A172 (cell line): ENCODE measurements at regions not wholly inside any gene's neighbourhood (a gene's known extent, or its start where the extent isn't known, plus 50 kb on each side); places are given as distances from the start of the nearest gene placed in this dataset.

ENCODE experiments used
- DNase-seq: peaks from one replicate; pipeline ENCODE4 v3.0.0-alpha.2; 2015; ENCODE audit warnings: low spot score

DNA sequence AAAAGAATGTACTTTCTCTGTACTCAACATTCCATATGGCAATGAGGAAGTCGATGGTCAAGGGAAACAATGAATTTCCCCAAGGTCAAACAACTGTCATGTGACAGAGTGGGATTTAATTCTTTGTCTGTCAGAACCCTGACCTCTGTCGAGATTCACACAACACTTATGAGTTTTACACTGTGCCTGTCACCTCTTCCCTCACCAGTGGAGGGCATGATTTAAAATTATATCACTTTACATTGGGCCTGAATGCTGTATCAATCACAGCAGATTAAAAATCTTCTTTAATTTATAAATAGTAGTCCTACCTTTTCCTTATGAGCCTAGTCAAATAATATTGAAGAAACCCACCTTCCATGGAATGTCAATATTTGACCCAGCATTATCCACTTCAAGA is 276.7 kb downstream of the CDH10 start:
- DNase-seq = no peak

DNA sequence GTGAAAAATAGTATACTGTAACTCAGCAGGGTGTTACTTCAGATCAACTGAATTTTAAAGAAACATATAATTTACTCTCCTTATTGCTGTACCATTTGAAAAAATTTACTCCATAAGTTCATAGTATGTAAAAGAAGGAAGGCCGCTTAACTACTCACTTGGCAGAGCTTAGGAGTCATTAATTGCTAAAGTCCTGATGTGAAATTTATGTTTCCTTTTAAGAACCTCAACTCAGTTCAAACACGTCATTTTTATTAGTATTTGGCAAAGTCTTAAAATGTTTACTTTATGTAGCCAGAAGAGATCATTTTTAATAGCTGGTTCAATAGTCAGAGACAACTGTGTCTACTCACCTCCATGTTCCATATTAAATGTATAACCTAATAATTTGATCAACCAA is 268.6 kb downstream of the CDH10 start:
- DNase-seq = no peak

DNA sequence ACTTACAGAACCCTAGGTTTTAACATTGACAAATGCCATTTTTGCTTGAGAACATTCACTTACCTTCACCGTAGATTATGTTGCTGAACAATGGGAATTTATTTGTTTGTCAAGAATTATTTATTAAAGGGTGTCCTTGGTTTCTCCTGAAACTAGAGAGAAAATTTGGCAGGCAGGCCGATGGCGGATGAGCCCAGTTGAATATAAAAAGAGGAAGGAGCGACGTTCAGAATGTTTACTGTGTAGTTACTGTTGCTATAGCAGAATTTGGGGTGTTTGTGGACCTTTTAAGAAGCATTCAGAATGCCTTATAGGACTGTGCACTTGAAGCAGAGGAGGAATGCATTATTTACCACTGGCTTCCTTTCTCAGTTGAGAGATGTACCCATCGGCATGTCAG is 268.2 kb downstream of the CDH10 start:
- no peak for DNase-seq

DNA sequence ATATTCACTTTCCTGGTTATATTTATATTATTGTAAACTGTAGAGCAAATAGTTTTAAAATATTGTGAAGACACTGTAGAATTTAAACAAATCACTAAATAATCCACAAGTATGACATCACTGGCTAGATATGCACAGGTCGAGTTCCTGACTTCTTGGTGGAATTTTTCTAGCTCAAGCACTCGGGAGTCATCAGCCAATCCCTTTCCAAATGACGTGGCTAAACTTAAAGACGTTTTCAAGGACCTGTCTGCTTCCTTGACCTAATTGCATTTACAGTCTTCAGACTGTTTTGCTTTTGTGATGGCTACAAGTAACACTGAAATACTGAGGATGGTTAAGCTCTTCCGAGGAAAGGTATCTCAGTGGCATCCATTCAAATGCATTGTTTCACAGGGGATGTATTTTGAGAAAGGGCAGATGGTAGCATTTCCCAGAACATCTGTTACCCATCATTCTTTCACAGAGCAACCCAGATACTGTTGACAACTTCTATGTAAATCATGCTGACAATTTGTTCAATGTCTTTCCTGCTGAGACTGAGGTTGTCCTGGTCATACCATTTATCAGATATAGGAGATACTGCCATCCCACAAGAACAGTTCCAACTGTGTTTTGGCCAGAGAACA is 262.8 kb downstream of the CDH10 start:
- DNase-seq = peak; percentile 17

DNA sequence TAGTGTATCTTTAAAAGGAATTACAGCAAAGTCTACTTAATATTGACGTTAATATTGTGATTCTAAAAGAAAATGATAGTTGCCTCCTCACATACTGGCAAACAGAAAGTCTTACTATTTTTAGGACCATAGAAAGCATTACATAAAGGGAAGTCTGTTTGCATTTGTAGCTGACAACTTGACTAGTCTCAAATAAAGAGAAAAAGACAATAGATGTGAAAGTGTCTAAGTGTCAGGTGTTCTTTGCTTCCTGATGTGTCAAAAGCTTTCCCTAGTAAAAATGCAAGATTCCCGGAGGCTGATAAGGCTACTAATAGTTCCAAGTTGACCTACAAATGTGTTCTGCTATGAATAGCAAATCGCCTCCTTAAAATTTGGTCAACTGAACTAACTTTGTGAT is 259.7 kb downstream of the CDH10 start:
- DNase-seq = no peak

DNA sequence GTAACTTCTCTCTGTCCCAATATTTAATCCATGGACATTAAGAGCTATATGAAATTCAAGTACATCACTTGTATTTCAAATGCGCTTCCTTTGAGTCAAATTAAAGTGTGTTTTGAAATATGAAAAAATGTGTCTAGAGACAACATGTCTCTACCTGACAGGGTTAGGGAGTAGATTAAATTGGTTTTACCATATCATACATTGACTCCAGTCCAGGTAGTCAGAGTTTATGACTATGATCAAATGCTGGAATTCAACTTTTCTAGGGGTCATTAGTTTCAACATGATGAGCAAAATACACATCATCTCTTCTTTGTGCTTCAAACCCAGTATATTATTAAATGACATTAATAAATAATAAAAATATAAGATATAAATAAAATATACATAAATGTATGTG is 259.2 kb downstream of the CDH10 start:
- DNase-seq = no peak

DNA sequence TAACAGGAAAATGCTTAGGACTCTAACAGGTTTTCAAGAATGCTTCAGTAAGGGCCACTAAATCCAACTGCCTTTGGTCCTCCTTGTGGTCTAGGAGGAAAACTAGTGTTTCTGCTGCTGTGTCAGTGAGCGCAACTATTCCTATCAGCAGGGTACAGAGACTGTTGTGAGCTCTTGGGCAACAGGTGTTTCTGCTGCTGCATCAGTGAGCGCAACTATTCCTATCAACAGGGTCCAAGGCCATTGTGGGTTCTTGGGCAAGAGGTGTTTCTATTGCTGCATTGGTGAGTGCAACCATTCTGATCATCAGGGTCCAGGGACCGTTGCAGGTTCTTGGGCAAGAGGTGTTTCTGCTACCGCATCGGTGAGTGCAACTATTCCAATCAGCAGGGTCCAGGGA is 256.3 kb downstream of the CDH10 start:
- no peak for DNase-seq

DNA sequence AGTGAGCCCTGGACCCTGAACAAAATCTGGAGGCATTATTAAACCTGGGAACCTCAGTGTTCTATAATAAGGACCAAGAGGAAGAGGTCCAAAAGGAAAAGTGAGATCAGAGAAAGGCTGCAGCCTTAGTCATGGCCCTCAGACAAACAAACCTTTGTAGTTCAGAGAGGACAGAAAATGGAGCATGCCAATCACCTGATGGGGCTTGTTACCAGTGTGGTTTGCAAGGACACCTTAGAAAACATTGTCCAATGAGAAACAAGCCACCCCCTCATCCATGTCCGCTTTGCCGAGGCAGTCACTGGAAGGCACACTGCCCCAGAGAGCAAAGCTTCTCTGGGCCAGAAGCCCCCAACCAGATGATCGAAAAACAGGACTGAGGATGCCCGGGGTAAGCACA is 254.8 kb downstream of the CDH10 start:
- no peak for DNase-seq

DNA sequence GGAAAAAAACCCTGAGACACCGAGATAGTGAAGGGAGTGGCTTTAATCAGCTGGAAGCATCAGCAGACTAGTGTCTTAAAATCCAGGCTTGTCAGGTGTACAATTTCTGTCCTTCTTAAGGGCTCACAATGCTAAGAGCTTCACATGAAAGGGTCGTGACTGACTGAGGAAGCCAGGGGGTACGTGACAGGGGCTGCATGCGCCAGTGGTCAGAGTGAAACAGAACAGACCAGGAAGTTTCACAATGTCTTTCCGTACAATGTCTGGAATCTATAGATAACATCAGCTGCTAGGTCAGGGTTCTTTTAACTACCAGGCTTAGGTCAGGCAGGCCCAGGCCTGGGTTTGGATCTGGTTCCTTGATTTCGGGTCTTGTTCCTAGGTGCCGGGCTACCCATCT is 253.0 kb downstream of the CDH10 start:
- no peak for DNase-seq

DNA sequence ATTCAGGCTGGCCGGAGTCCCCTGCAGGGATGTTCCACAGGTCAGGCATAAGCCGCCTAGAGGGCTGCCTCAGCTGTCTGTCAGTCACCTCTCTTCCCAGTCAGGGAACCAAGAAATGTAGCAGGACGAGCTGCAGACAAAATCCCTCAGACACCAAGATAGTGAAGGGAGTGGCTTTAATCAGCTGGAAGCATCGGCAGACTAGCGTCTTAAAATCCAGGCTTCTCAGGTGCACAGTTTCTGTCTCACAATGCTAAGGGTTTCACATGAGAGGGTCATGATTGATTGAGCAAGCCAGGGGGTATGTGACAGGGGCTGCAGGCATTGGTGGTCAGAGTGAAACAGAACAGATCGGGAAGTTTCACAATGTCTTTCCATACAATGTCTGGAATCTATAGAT is 247.2 kb downstream of the CDH10 start:
- no peak for DNase-seq

DNA sequence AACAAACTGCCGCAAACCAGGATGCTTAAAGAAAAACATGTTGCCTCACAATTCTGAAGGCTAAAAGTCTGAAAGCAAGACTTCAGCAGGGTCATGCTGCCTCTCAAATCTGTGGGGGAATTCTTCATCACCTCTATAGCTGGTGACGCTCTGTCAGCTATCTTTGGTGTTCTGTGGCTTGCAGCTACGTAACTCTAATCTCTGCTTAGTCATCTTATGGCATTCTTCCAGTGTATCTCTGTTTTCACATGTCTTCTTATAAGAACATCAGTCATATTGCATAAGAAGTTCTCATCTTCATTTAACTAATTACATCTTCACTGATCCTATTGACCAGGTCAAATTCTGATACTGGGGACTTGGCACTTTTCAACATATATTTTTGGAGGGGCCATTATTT is 243.0 kb downstream of the CDH10 start:
- peak; percentile 79 for DNase-seq

DNA sequence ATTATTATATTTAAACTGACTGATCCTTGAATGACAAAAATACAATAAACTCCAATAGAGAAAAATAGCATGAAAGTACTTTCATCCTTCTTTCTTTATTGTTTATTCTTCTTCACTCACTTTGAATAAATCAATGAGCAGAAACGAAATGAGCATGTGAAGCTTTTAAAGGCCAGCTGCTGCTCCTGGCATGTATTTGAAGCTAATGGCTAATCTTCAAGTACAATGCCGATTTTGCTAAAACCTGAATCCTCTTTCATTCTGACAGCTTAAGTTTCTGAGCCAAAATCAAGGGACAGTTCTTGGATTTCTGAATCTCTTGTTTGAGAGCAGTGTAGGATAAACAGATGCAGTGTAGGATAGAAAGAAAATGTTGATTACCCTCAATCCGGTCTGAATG is 237.3 kb downstream of the CDH10 start:
- no peak for DNase-seq

DNA sequence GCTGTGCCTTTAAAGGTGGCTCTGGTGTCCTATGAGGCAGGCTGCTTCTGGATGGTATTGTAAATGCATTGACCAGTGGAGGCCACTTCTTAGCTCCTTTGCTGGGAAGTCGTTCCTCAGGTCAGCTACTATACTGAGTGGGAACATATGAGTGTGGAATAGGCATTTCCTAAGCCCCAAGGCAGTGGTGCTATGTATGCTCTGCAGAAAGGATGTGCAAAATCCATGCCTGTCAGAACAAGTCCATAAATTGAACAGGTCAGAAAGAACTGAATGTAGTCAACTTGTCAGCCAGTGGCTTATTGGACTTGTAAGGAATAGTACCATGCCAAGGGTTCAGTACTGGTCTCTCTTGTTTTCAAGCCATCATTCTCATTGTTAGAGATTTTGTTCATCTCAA is 216.4 kb downstream of the CDH10 start:
- DNase-seq = no peak

DNA sequence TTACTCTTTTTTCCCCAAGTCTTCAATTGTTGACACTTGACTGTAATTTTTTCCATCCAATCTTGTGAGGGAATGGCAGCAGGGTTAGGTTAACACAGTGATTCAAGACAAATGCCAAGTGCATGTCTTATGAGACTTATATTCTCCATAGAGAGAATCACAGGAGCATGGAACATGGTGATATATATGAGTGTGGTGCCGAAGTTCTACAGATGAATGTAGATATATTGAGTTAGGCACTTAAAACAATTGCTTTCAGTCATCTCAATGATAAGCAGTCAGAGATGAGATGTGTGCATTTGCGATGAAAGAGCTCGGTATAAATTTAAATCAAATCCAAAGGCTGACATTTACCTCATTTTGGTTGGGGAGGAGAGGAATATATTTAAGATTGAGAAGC is 211.2 kb downstream of the CDH10 start:
- DNase-seq = no peak
